ENCODE measurements at regions not wholly inside any gene's neighbourhood (a gene's known extent, or its start where the extent isn't known, plus 50 kb on each side); places are given as distances from the start of the nearest gene placed in this dataset.

DNA sequence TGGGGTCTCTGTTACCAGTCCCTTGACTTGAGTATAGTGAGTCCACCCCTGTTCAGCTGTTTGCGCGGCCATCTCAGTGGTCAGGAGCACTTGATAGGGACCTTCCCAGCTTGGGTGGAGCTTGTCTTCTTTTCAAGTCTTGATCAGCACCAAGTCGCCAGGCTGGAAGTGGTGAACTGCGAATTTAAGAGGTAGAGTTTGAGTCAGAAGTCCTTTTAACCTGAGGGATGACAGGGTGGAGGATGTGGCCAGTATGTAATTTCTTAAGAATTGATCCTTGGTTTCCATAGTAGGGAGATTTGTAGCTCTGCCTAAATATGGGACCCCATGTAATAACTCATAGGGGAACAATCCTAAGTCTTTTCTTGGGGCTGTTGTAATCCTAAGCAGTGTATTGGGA lies 86.3 kb upstream of the XCR1 start:
- Histone ChIP-seq H3K4me3 (ENCODE audit: low read length) (no peak overlapping the region), H3K79me1 (ENCODE audit: low read length) (no peaks in the 10 kb centered on the region), H3K56ac (ENCODE audit: low read length) (no peak overlapping the region), H2BK120ac (ENCODE audit: low read depth, low read length) (no peak overlapping the region), H3K4ac (ENCODE audit: low read depth, low read length) (no peak overlapping the region), H3K36me3 (ENCODE audit: control insufficient read depth, insufficient read depth, low read length) (no peaks in the 10 kb centered on the region), H3K27ac (ENCODE audit: low read depth, low read length) (no peak overlapping the region), H3K18ac (ENCODE audit: low read length) (no peak overlapping the region), H3K9ac (ENCODE audit: low read length) (no peak overlapping the region), H3K79me2 (ENCODE audit: control insufficient read depth, insufficient read depth, low read length) (no peaks in the 10 kb centered on the region), H4K5ac (ENCODE audit: low read length) (no peak overlapping the region), H4K8ac (ENCODE audit: low read depth, low read length) (no peak overlapping the region), H3K27me3 (ENCODE audit: insufficient read depth, low read length, poor library complexity) (no peaks in the 10 kb centered on the region), H3K23ac (ENCODE audit: low read length) (no peak overlapping the region), H3K4me1 (ENCODE audit: control insufficient read depth, low read depth, low read length) (peaks cover 3% of the 10 kb centered on the region), H3K4me2 (ENCODE audit: low read length) (no peak overlapping the region), H2BK5ac (ENCODE audit: low read length) (no peak overlapping the region), H2BK15ac (replicated peaks; ENCODE audit: low read depth) (peak overlapping the region; percentile 10), H2AK5ac (ENCODE audit: low read length) (no peak overlapping the region)
- no CpG with 5 or more reads among the region's 4 CpGs for WGBS (ENCODE audit: extremely low coverage, insufficient coverage, low lambda C conversion rate)
- DNase-seq: no peak

GRCh38 chr3:46112984-46113383 lies 85.7 kb upstream of the XCR1 start:
- Histone ChIP-seq H3K4me3 (ENCODE audit: low read length) (no peak overlapping the region), H4K8ac (ENCODE audit: low read depth, low read length) (no peak overlapping the region), H2BK5ac (ENCODE audit: low read length) (no peak overlapping the region), H3K9ac (ENCODE audit: low read length) (no peak overlapping the region), H3K4me2 (ENCODE audit: low read length) (no peak overlapping the region), H3K23ac (ENCODE audit: low read length) (no peak overlapping the region), H3K56ac (ENCODE audit: low read length) (no peak overlapping the region), H3K36me3 (ENCODE audit: control insufficient read depth, insufficient read depth, low read length) (no peaks in the 10 kb centered on the region), H3K27me3 (ENCODE audit: insufficient read depth, low read length, poor library complexity) (no peaks in the 10 kb centered on the region), H2BK15ac (replicated peaks; ENCODE audit: low read depth) (no peak overlapping the region), H2BK120ac (ENCODE audit: low read depth, low read length) (no peak overlapping the region), H4K5ac (ENCODE audit: low read length) (no peak overlapping the region), H3K18ac (ENCODE audit: low read length) (no peak overlapping the region), H3K79me2 (ENCODE audit: control insufficient read depth, insufficient read depth, low read length) (no peaks in the 10 kb centered on the region), H3K27ac (ENCODE audit: low read depth, low read length) (no peak overlapping the region), H2AK5ac (ENCODE audit: low read length) (no peak overlapping the region), H3K79me1 (ENCODE audit: low read length) (no peaks in the 10 kb centered on the region), H3K4ac (ENCODE audit: low read depth, low read length) (no peak overlapping the region), H3K4me1 (ENCODE audit: control insufficient read depth, low read depth, low read length) (peaks cover 3% of the 10 kb centered on the region)
- WGBS (ENCODE audit: extremely low coverage, insufficient coverage, low lambda C conversion rate): no CpG with 5 or more reads among the region's 3 CpGs
- DNase-seq: no peak

DNA sequence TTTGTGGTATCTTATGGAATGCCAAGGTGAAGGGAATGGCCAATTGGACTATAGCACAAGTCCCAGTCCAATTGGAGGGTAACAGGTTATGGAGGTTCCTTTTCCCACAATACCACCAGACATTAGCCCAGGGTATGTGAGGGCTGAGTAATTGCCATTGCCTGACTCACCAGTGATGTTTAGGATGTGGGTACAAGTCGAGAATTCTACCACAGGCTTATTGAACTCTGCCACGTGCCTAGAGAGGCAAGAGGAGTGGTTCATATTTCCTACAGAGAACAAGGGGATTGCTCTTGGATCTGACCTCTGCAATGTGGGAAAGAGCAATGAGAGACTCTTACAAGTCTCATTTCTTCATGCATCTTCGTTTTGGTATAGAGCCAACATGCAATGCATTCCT lies 85.0 kb upstream of the XCR1 start:
- no peak overlapping the region for H2AK5ac ChIP-seq (ENCODE audit: low read length)
- WGBS (ENCODE audit: extremely low coverage, insufficient coverage, low lambda C conversion rate): no CpG with 5 or more reads among the region's 3 CpGs
- DNase-seq: no peak
- no peak overlapping the region for H3K4me3 ChIP-seq (ENCODE audit: low read length)
- H3K4me1 ChIP-seq (ENCODE audit: control insufficient read depth, low read depth, low read length): peaks cover 3% of the 10 kb centered on the region
- H3K56ac ChIP-seq (ENCODE audit: low read length): no peak overlapping the region
- no peak overlapping the region for H3K27ac ChIP-seq (ENCODE audit: low read depth, low read length)
- H3K4ac ChIP-seq (ENCODE audit: low read depth, low read length): no peak overlapping the region
- no peaks in the 10 kb centered on the region for H3K79me1 ChIP-seq (ENCODE audit: low read length)
- H4K5ac ChIP-seq (ENCODE audit: low read length): no peak overlapping the region
- H3K4me2 ChIP-seq (ENCODE audit: low read length): no peak overlapping the region
- H4K8ac ChIP-seq (ENCODE audit: low read depth, low read length): no peak overlapping the region
- no peak overlapping the region for H2BK120ac ChIP-seq (ENCODE audit: low read depth, low read length)
- no peak overlapping the region for H3K18ac ChIP-seq (ENCODE audit: low read length)
- H2BK5ac ChIP-seq (ENCODE audit: low read length): no peak overlapping the region
- no peaks in the 10 kb centered on the region for H3K79me2 ChIP-seq (ENCODE audit: control insufficient read depth, insufficient read depth, low read length)
- no peak overlapping the region for H3K23ac ChIP-seq (ENCODE audit: low read length)
- no peak overlapping the region for H3K9ac ChIP-seq (ENCODE audit: low read length)
- H2BK15ac ChIP-seq (replicated peaks; ENCODE audit: low read depth): no peak overlapping the region
- H3K27me3 ChIP-seq (ENCODE audit: insufficient read depth, low read length, poor library complexity): no peaks in the 10 kb centered on the region
- no peaks in the 10 kb centered on the region for H3K36me3 ChIP-seq (ENCODE audit: control insufficient read depth, insufficient read depth, low read length)

DNA sequence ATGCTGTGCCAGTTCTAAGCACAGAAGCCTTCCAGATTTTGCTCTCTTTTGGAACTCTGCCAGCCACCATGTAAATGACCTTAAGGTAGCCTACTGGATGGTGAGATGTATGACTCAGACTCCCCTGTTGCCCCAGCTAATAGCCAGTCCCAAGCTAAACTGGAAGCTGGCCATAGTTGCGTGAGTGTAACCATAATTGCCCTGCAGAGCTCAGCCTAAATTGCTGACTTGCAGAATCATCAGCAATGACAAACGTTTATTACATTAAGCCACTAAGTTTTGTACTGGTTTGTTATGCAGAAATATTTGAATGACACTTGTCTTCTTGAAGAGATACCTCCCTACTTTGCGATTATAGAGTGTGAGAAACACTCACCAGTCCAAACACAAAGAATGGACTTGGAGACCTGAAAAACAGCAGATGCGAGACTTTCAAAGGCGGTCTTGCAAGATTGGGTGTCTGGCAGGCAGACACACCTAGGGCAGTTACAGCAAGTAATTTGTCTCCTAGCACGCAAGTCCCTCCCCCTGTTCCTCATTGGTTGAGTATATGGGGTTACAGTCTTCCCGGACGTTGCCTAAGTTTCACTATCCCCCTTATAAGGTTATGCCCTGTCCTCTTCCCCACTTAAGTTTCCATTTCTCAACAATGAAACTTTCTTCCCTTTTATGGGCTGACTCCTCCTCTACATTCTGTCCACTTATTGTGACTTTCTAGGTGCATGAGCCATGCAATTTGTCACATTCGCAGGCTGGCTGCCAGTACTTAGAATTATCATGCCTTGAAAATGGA lies 83.6 kb upstream of the XCR1 start:
- Histone ChIP-seq H3K56ac (ENCODE audit: low read length) (no peak overlapping the region), H3K27ac (ENCODE audit: low read depth, low read length) (no peak overlapping the region), H3K79me2 (ENCODE audit: control insufficient read depth, insufficient read depth, low read length) (no peaks in the 10 kb centered on the region), H2AK5ac (ENCODE audit: low read length) (no peak overlapping the region), H3K23ac (ENCODE audit: low read length) (no peak overlapping the region), H3K79me1 (ENCODE audit: low read length) (no peaks in the 10 kb centered on the region), H3K4me1 (ENCODE audit: control insufficient read depth, low read depth, low read length) (peaks cover 3% of the 10 kb centered on the region), H3K36me3 (ENCODE audit: control insufficient read depth, insufficient read depth, low read length) (no peaks in the 10 kb centered on the region), H3K4me2 (ENCODE audit: low read length) (no peak overlapping the region), H3K9ac (ENCODE audit: low read length) (no peak overlapping the region), H2BK15ac (replicated peaks; ENCODE audit: low read depth) (no peak overlapping the region), H3K27me3 (ENCODE audit: insufficient read depth, low read length, poor library complexity) (no peaks in the 10 kb centered on the region), H3K4ac (ENCODE audit: low read depth, low read length) (no peak overlapping the region), H4K8ac (ENCODE audit: low read depth, low read length) (no peak overlapping the region), H3K4me3 (ENCODE audit: low read length) (no peak overlapping the region), H2BK5ac (ENCODE audit: low read length) (no peak overlapping the region), H3K18ac (ENCODE audit: low read length) (no peak overlapping the region), H2BK120ac (ENCODE audit: low read depth, low read length) (no peak overlapping the region), H4K5ac (ENCODE audit: low read length) (no peak overlapping the region)
- WGBS (ENCODE audit: extremely low coverage, insufficient coverage, low lambda C conversion rate): no CpG with 5 or more reads among the region's 9 CpGs
- DNase-seq: no peak

DNA sequence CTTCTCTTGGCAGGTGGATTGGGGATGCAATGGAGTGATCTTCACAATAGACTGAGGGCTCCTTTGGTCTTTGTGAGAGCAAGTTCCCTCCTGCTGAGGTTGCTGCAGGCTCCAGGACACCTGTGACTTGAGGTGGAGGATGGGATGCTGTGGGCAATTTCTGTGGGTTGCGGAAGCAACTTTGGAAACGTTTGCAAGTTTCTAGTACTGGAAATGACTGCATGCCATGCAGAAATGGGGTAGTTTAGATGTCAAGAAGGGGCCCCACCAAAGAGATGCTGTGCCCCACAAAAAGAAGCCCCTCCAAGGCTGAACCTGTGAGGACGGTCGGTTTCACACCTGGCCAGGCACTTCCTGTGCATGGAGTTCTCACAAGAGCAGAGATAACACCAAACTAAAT lies 80.4 kb upstream of the XCR1 start:
- no peak for DNase-seq
- Histone ChIP-seq H3K27ac (ENCODE audit: low read depth, low read length) (no peak overlapping the region), H3K23ac (ENCODE audit: low read length) (no peak overlapping the region), H3K4me1 (ENCODE audit: control insufficient read depth, low read depth, low read length) (no peaks in the 10 kb centered on the region), H3K79me2 (ENCODE audit: control insufficient read depth, insufficient read depth, low read length) (no peaks in the 10 kb centered on the region), H3K27me3 (ENCODE audit: insufficient read depth, low read length, poor library complexity) (no peaks in the 10 kb centered on the region), H2BK15ac (replicated peaks; ENCODE audit: low read depth) (no peak overlapping the region), H2BK5ac (ENCODE audit: low read length) (no peak overlapping the region), H3K4ac (ENCODE audit: low read depth, low read length) (no peak overlapping the region), H2BK120ac (ENCODE audit: low read depth, low read length) (no peak overlapping the region), H2AK5ac (ENCODE audit: low read length) (no peak overlapping the region), H3K18ac (ENCODE audit: low read length) (no peak overlapping the region), H3K79me1 (ENCODE audit: low read length) (no peaks in the 10 kb centered on the region), H3K9ac (ENCODE audit: low read length) (no peak overlapping the region), H3K4me2 (ENCODE audit: low read length) (no peak overlapping the region), H4K5ac (ENCODE audit: low read length) (no peak overlapping the region), H4K8ac (ENCODE audit: low read depth, low read length) (no peak overlapping the region), H3K36me3 (ENCODE audit: control insufficient read depth, insufficient read depth, low read length) (no peaks in the 10 kb centered on the region), H3K4me3 (ENCODE audit: low read length) (no peak overlapping the region), H3K56ac (ENCODE audit: low read length) (no peak overlapping the region)
- WGBS (ENCODE audit: extremely low coverage, insufficient coverage, low lambda C conversion rate): no CpG with 5 or more reads among the region's 4 CpGs
